ENCODE measurements at regions not wholly inside any gene's neighbourhood (a gene's known extent, or its start where the extent isn't known, plus 50 kb on each side); places are given as distances from the start of the nearest gene placed in this dataset.

GRCh38 chr13:67285611-67286010, 55.5 kb upstream of the PCDH9 start:
- TF ChIP-seq CTCF (IDR thresholded peaks at IDR 0.05) (no peak), POLR2A (IDR thresholded peaks at IDR 0.05) (no peak)

All from heart left ventricle (tissue), 13 donors.